ENCODE measurements at regions not wholly inside any gene's neighbourhood (a gene's known extent, or its start where the extent isn't known, plus 50 kb on each side); places are given as distances from the start of the nearest gene placed in this dataset.

GRCh38 chr2:217077831-217078407 is 218.1 kb upstream of the TNP1 start:
- DNase-seq (ENCODE audit: low spot score): no peak
- H3K27me3 Mint-ChIP-seq (ENCODE audit: unreplicated experiment): no peaks in the 10 kb centered on the region
- H3K27ac Mint-ChIP-seq (ENCODE audit: unreplicated experiment): peak overlapping the region; percentile 72
- no peaks in the 10 kb centered on the region for H3K9me3 Mint-ChIP-seq (ENCODE audit: unreplicated experiment)
- peaks cover 42% of the 10 kb centered on the region for H3K4me1 Mint-ChIP-seq (ENCODE audit: unreplicated experiment)
- TF ChIP-seq CTCF (IDR thresholded peaks at IDR 0.05; ENCODE audit: unreplicated experiment): no peak
- H3K4me3 Mint-ChIP-seq (ENCODE audit: unreplicated experiment): no peak overlapping the region
- no peaks in the 10 kb centered on the region for H3K36me3 Mint-ChIP-seq (ENCODE audit: low read depth, unreplicated experiment)

GRCh38 chr2:217076657-217077232 is 216.9 kb upstream of the TNP1 start:
- Mint-ChIP-seq H3K9me3 (ENCODE audit: unreplicated experiment) (no peaks in the 10 kb centered on the region), H3K27me3 (ENCODE audit: unreplicated experiment) (peaks cover 2% of the 10 kb centered on the region), H3K36me3 (ENCODE audit: low read depth, unreplicated experiment) (no peaks in the 10 kb centered on the region), H3K27ac (ENCODE audit: unreplicated experiment) (peak overlapping the region; percentile 36), H3K4me1 (ENCODE audit: unreplicated experiment) (peaks cover 42% of the 10 kb centered on the region), H3K4me3 (ENCODE audit: unreplicated experiment) (no peak overlapping the region)
- no peak for TF ChIP-seq CTCF (IDR thresholded peaks at IDR 0.05; ENCODE audit: unreplicated experiment)
- DNase-seq (ENCODE audit: low spot score): peak; percentile 6

GRCh38 chr2:217076058-217076435 is 216.2 kb upstream of the TNP1 start:
- H3K27ac Mint-ChIP-seq (ENCODE audit: unreplicated experiment): no peak overlapping the region

GRCh38 chr2:217075268-217076057 is 215.6 kb upstream of the TNP1 start:
- DNase-seq (ENCODE audit: low spot score): peak; percentile 4
- no peaks in the 10 kb centered on the region for H3K9me3 Mint-ChIP-seq (ENCODE audit: unreplicated experiment)
- H3K27me3 Mint-ChIP-seq (ENCODE audit: unreplicated experiment): peaks cover 2% of the 10 kb centered on the region
- H3K4me3 Mint-ChIP-seq (ENCODE audit: unreplicated experiment): no peak overlapping the region
- H3K36me3 Mint-ChIP-seq (ENCODE audit: low read depth, unreplicated experiment): no peaks in the 10 kb centered on the region
- H3K4me1 Mint-ChIP-seq (ENCODE audit: unreplicated experiment): peaks cover 42% of the 10 kb centered on the region
- no peak for TF ChIP-seq CTCF (IDR thresholded peaks at IDR 0.05; ENCODE audit: unreplicated experiment)
- H3K27ac Mint-ChIP-seq (ENCODE audit: unreplicated experiment): peak overlapping the region; percentile 66

More at GRCh38 chr2:217076058-217076435, 216.2 kb upstream of the TNP1 start:
- H3K4me3 Mint-ChIP-seq (ENCODE audit: unreplicated experiment): no peak overlapping the region
- peaks cover 42% of the 10 kb centered on the region for H3K4me1 Mint-ChIP-seq (ENCODE audit: unreplicated experiment)
- TF ChIP-seq CTCF (IDR thresholded peaks at IDR 0.05; ENCODE audit: unreplicated experiment): no peak
- DNase-seq (ENCODE audit: low spot score): no peak
- H3K9me3 Mint-ChIP-seq (ENCODE audit: unreplicated experiment): no peaks in the 10 kb centered on the region
- peaks cover 2% of the 10 kb centered on the region for H3K27me3 Mint-ChIP-seq (ENCODE audit: unreplicated experiment)
- H3K36me3 Mint-ChIP-seq (ENCODE audit: low read depth, unreplicated experiment): no peaks in the 10 kb centered on the region
